GM21528 (cell line): ENCODE measurements at regions not wholly inside any gene's neighbourhood (a gene's known extent, or its start where the extent isn't known, plus 50 kb on each side); places are given as distances from the start of the nearest gene placed in this dataset.
A peak's percentile ranks its signal among the peaks of the same experiment; 100 is the strongest.

ENCODE experiments used
- ATAC-seq: cut with Tn5 transposase; IDR thresholded peaks from one replicate; pipeline ENCODE4 v1.9.1; 2021; ENCODE audit warnings: mild to moderate bottlenecking, moderate library complexity; ENCODE audit not compliant: unreplicated experiment, low FRiP score

GRCh38 chr15:69953051-69953450, 144.7 kb downstream of the TLE3 start:
- ATAC-seq: no peak

GRCh38 chr15:69953816-69954215, 143.9 kb downstream of the TLE3 start:
- ATAC-seq: no peak

GRCh38 chr15:69954666-69955065, 143.1 kb downstream of the TLE3 start:
- ATAC-seq: no peak

GRCh38 chr15:69955240-69955894, 142.3 kb downstream of the TLE3 start:
- no peak for ATAC-seq

GRCh38 chr15:69956417-69956816, 141.3 kb downstream of the TLE3 start:
- ATAC-seq: no peak

GRCh38 chr15:69957175-69957574, 140.5 kb downstream of the TLE3 start:
- no peak for ATAC-seq

GRCh38 chr15:69958496-69959084, 139.1 kb downstream of the TLE3 start:
- ATAC-seq: no peak

- ATAC-seq: no peak
Measured at GRCh38 chr15:69962561-69962960, 135.2 kb downstream of the TLE3 start.

- no peak for ATAC-seq
Measured at GRCh38 chr15:69963385-69963784, 134.3 kb downstream of the TLE3 start.

GRCh38 chr15:69971771-69972170, 125.9 kb downstream of the TLE3 start:
- no peak for ATAC-seq

GRCh38 chr15:69972436-69972835, 125.3 kb downstream of the TLE3 start:
- no peak for ATAC-seq

- no peak for ATAC-seq
Measured at GRCh38 chr15:69973102-69973714, 124.5 kb downstream of the TLE3 start.

GRCh38 chr15:69973880-69974279, 123.8 kb downstream of the TLE3 start:
- ATAC-seq: no peak

GRCh38 chr15:69974321-69974720, 123.4 kb downstream of the TLE3 start:
- no peak for ATAC-seq

GRCh38 chr15:69976366-69976994, 121.2 kb downstream of the TLE3 start:
- no peak for ATAC-seq

GRCh38 chr15:69978603-69979002, 119.1 kb downstream of the TLE3 start:
- ATAC-seq: no peak

GRCh38 chr15:69979262-69979661, 118.5 kb downstream of the TLE3 start:
- ATAC-seq: peak; percentile 55

- ATAC-seq: peak; percentile 91
Measured at GRCh38 chr15:69979783-69980182, 117.9 kb downstream of the TLE3 start.

- no peak for ATAC-seq
Measured at GRCh38 chr15:69980341-69981059, 117.2 kb downstream of the TLE3 start.

- ATAC-seq: no peak
Measured at GRCh38 chr15:69982037-69982436, 115.7 kb downstream of the TLE3 start.

- no peak for ATAC-seq
Measured at GRCh38 chr15:69983696-69984265, 113.9 kb downstream of the TLE3 start.
